Activated T-helper 2 cell treated with anti-CD3 and anti-CD28 coated beads, Interferon-gamma antibody, Interleukin-2, Interleukin-4, amounts not matched to agents 10 μg/mL and 5 μg/mL and 100 μg/mL, durations not matched to agents 14 hours and 24 hours and 36 hours (primary cell): ENCODE measurements at regions not wholly inside any gene's neighbourhood (a gene's known extent, or its start where the extent isn't known, plus 50 kb on each side); places are given as distances from the start of the nearest gene placed in this dataset.

Experiments
- DNase-seq: peaks from one replicate; pipeline ENCODE4 v3.0.0; 2021; ENCODE audit warnings: low spot score
- H3K27ac Mint-ChIP-seq: one replicate; pipeline ENCODE4 v1.8.0; 2021; ENCODE audit warnings: mixed read lengths
- H3K27me3 Mint-ChIP-seq: one replicate; pipeline ENCODE4 v1.8.0; 2021; ENCODE audit warnings: low read depth, mixed read lengths
- H3K36me3 Mint-ChIP-seq: one replicate; pipeline ENCODE4 v1.8.0; 2021; ENCODE audit warnings: low read depth, mixed read lengths
- H3K4me1 Mint-ChIP-seq: one replicate; pipeline ENCODE4 v1.8.0; 2021; ENCODE audit warnings: low read depth, mixed read lengths
- H3K4me3 Mint-ChIP-seq: one replicate; pipeline ENCODE4 v1.8.0; 2021; ENCODE audit warnings: low read depth, mild to moderate bottlenecking, moderate library complexity, mixed read lengths
- H3K9me3 Mint-ChIP-seq: one replicate; pipeline ENCODE4 v1.8.0; 2021; ENCODE audit warnings: mixed read lengths
- intact Hi-C: fragments of 100-400 bp; cut with micrococcal nuclease; formaldehyde crosslinking; loops from one replicate; pipeline ENCODE4 v1.15.1; 2023

- no peak for DNase-seq
- H3K9me3 Mint-ChIP-seq = peaks cover 4% of the 10 kb centered on the region
- no peaks in the 10 kb centered on the region for H3K4me1 Mint-ChIP-seq
- H3K36me3 Mint-ChIP-seq = no peaks in the 10 kb centered on the region
- no peaks in the 10 kb centered on the region for H3K27me3 Mint-ChIP-seq
- intact Hi-C loops = no loop called here
- no peak overlapping the region for H3K4me3 Mint-ChIP-seq
- no peak overlapping the region for H3K27ac Mint-ChIP-seq
Measured at GRCh38 chr16:73713251-73713650, 583.4 kb upstream of the PSMD7 start.

- no peaks in the 10 kb centered on the region for H3K36me3 Mint-ChIP-seq
- no peak overlapping the region for H3K27ac Mint-ChIP-seq
- peaks cover 4% of the 10 kb centered on the region for H3K9me3 Mint-ChIP-seq
- H3K27me3 Mint-ChIP-seq = no peaks in the 10 kb centered on the region
- no peaks in the 10 kb centered on the region for H3K4me1 Mint-ChIP-seq
- no peak overlapping the region for H3K4me3 Mint-ChIP-seq
- intact Hi-C loops = no loop called here
- DNase-seq = no peak
Measured at GRCh38 chr16:73711406-73712080, 585.1 kb upstream of the PSMD7 start.

- peaks cover 4% of the 10 kb centered on the region for H3K9me3 Mint-ChIP-seq
- H3K36me3 Mint-ChIP-seq = no peaks in the 10 kb centered on the region
- intact Hi-C loops = no loop called here
- H3K4me1 Mint-ChIP-seq = no peaks in the 10 kb centered on the region
- no peak for DNase-seq
- no peaks in the 10 kb centered on the region for H3K27me3 Mint-ChIP-seq
- no peak overlapping the region for H3K27ac Mint-ChIP-seq
- no peak overlapping the region for H3K4me3 Mint-ChIP-seq
Measured at GRCh38 chr16:73710526-73710925, 586.1 kb upstream of the PSMD7 start.

GRCh38 chr16:73707863-73708262, 588.8 kb upstream of the PSMD7 start:
- Mint-ChIP-seq H3K27me3 (no peaks in the 10 kb centered on the region), H3K4me3 (no peak overlapping the region), H3K36me3 (no peaks in the 10 kb centered on the region), H3K27ac (no peak overlapping the region), H3K9me3 (no peaks in the 10 kb centered on the region), H3K4me1 (no peaks in the 10 kb centered on the region)
- intact Hi-C loops = no loop called here
- no peak for DNase-seq

GRCh38 chr16:73703891-73704290, 592.7 kb upstream of the PSMD7 start:
- H3K27ac Mint-ChIP-seq = no peak overlapping the region
- no peaks in the 10 kb centered on the region for H3K36me3 Mint-ChIP-seq
- no peaks in the 10 kb centered on the region for H3K9me3 Mint-ChIP-seq
- DNase-seq = no peak
- intact Hi-C loops = no loop called here
- no peaks in the 10 kb centered on the region for H3K27me3 Mint-ChIP-seq
- no peak overlapping the region for H3K4me3 Mint-ChIP-seq
- H3K4me1 Mint-ChIP-seq = no peaks in the 10 kb centered on the region

- DNase-seq = no peak
- peaks cover 3% of the 10 kb centered on the region for H3K9me3 Mint-ChIP-seq
- no peak overlapping the region for H3K4me3 Mint-ChIP-seq
- intact Hi-C loops = no loop called here
- no peaks in the 10 kb centered on the region for H3K27me3 Mint-ChIP-seq
- no peaks in the 10 kb centered on the region for H3K36me3 Mint-ChIP-seq
- H3K4me1 Mint-ChIP-seq = no peaks in the 10 kb centered on the region
- H3K27ac Mint-ChIP-seq = no peak overlapping the region
Measured at GRCh38 chr16:73697336-73697735, 599.3 kb upstream of the PSMD7 start.

- H3K36me3 Mint-ChIP-seq = no peaks in the 10 kb centered on the region
- H3K4me3 Mint-ChIP-seq = no peak overlapping the region
- intact Hi-C loops = no loop called here
- DNase-seq = no peak
- no peaks in the 10 kb centered on the region for H3K4me1 Mint-ChIP-seq
- peaks cover 13% of the 10 kb centered on the region for H3K9me3 Mint-ChIP-seq
- no peak overlapping the region for H3K27ac Mint-ChIP-seq
- H3K27me3 Mint-ChIP-seq = no peaks in the 10 kb centered on the region
Measured at GRCh38 chr16:73692861-73693260, 603.8 kb upstream of the PSMD7 start.

- DNase-seq = no peak
- Mint-ChIP-seq H3K36me3 (no peaks in the 10 kb centered on the region), H3K4me3 (no peak overlapping the region), H3K27me3 (no peaks in the 10 kb centered on the region), H3K4me1 (no peaks in the 10 kb centered on the region), H3K27ac (no peak overlapping the region), H3K9me3 (no peaks in the 10 kb centered on the region)
- intact Hi-C loops = no loop called here
Measured at GRCh38 chr16:73683804-73684203, 612.8 kb upstream of the PSMD7 start.

GRCh38 chr16:73672135-73672534, 624.2 kb upstream of the ZFHX3 start:
- Mint-ChIP-seq H3K4me1 (no peaks in the 10 kb centered on the region), H3K27me3 (no peaks in the 10 kb centered on the region), H3K9me3 (peaks cover 6% of the 10 kb centered on the region), H3K36me3 (no peaks in the 10 kb centered on the region), H3K27ac (no peak overlapping the region), H3K4me3 (no peak overlapping the region)
- intact Hi-C loops = no loop called here
- DNase-seq = no peak

GRCh38 chr16:73670836-73671820, 623.2 kb upstream of the ZFHX3 start:
- Mint-ChIP-seq H3K36me3 (no peaks in the 10 kb centered on the region), H3K9me3 (no peaks in the 10 kb centered on the region), H3K27me3 (no peaks in the 10 kb centered on the region), H3K4me3 (no peak overlapping the region), H3K4me1 (no peaks in the 10 kb centered on the region), H3K27ac (no peak overlapping the region)
- intact Hi-C loops = no loop called here
- no peak for DNase-seq

GRCh38 chr16:73669535-73670274, 621.8 kb upstream of the ZFHX3 start:
- Mint-ChIP-seq H3K27me3 (no peaks in the 10 kb centered on the region), H3K27ac (no peak overlapping the region)
- intact Hi-C loops = no loop called here

GRCh38 chr16:73663720-73664119, 615.8 kb upstream of the ZFHX3 start:
- Mint-ChIP-seq H3K36me3 (no peaks in the 10 kb centered on the region), H3K4me1 (no peaks in the 10 kb centered on the region), H3K27ac (no peak overlapping the region), H3K27me3 (no peaks in the 10 kb centered on the region), H3K4me3 (no peak overlapping the region), H3K9me3 (no peaks in the 10 kb centered on the region)
- intact Hi-C loops = no loop called here
- no peak for DNase-seq

More at GRCh38 chr16:73669535-73670274, 621.8 kb upstream of the ZFHX3 start:
- no peak for DNase-seq
- Mint-ChIP-seq H3K4me1 (no peaks in the 10 kb centered on the region), H3K36me3 (no peaks in the 10 kb centered on the region), H3K9me3 (no peaks in the 10 kb centered on the region), H3K4me3 (no peak overlapping the region)

GRCh38 chr16:73636196-73636595, 588.3 kb upstream of the ZFHX3 start:
- H3K36me3 Mint-ChIP-seq = no peaks in the 10 kb centered on the region
- H3K27me3 Mint-ChIP-seq = no peaks in the 10 kb centered on the region
- no peaks in the 10 kb centered on the region for H3K4me1 Mint-ChIP-seq
- H3K27ac Mint-ChIP-seq = no peak overlapping the region
- intact Hi-C loops = no loop called here
- no peak overlapping the region for H3K4me3 Mint-ChIP-seq
- no peak for DNase-seq
- H3K9me3 Mint-ChIP-seq = peaks cover 25% of the 10 kb centered on the region
